ENCODE measurements at regions not wholly inside any gene's neighbourhood (a gene's known extent, or its start where the extent isn't known, plus 50 kb on each side); places are given as distances from the start of the nearest gene placed in this dataset.
"Not testable (repeated sequence)": the region's sequence is repeated elsewhere in the genome, so short reads cannot be mapped to it uniquely, and the experiment has no call there.

DNA sequence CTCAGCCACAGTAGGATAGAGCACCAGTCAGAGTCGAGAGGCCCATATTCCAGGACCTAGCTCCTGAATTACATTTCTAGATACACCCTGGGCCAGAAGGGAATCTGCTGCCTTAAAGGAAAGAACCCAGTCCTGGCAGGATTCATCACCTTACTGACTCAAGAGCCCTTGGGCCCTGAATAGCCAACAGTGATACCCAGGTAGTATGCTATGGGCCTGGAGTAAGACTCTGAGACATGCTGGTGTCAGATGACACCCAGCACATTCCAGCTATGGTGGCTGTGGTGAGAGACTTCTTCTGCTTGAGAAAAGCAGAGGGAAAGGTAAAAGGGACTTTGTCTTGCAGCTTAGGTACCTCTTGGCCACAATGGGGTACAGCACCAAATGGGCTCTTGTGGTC is 192.5 kb downstream of the MSX2 start:
- intact Hi-C loops (cut with micrococcal nuclease); ATAC-seq; BruUV-seq (replicated peaks); H3K9me2 ChIP-seq (replicated peaks; ENCODE audit: low read length); H2AFZ ChIP-seq (ENCODE audit: low read length); H3K27me3 ChIP-seq (ENCODE audit: low read length); H3K79me2 ChIP-seq (ENCODE audit: low read length); H3K4me1 ChIP-seq (ENCODE audit: insufficient read depth, low read length); H3K36me3 ChIP-seq (ENCODE audit: low read depth, low read length); DNase-seq; H3K9ac ChIP-seq (ENCODE audit: low read length); H3F3A ChIP-seq (ENCODE audit: low read length, unreplicated experiment); H4K20me1 ChIP-seq (ENCODE audit: low read length); POLR2A ChIA-PET (ENCODE audit: unreplicated experiment); H3K4me3 ChIP-seq (ENCODE audit: low read length); H3K4me2 ChIP-seq (ENCODE audit: low read length); CTCF ChIA-PET; H3K9me3 ChIP-seq (ENCODE audit: low read length); H3K27ac ChIP-seq (ENCODE audit: low read length): not testable (repeated sequence)

DNA sequence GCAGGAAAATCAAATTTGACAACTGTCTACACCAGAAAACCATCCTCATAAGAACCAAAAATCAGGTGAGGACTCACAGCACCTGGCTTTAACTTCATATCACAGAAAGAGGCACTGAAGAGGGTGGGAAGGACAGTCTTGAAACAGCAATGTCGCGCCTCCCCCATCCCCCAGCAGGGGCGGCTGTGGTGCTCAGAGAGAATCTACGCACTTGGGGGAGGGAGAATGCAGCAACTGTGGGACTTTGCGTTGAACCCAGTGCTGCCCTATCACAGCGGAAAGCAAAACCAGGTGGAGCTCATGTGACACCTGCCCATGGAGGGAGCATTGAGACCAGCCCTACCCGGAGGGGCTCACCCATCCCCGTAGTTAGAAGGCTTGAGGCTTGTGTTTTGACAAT is 191.8 kb downstream of the MSX2 start:
- CTCF ChIA-PET = no interaction called here
- intact Hi-C loops (cut with micrococcal nuclease) = no loop called here
- H3K9me3 ChIP-seq (ENCODE audit: low read length) = no peaks in the 10 kb centered on the region
- no peak overlapping the region for H3K27ac ChIP-seq (ENCODE audit: low read length)
- POLR2A ChIA-PET (ENCODE audit: unreplicated experiment) = no interaction called here
- no TSS peak for BruUV-seq (replicated peaks)
- no peaks in the 10 kb centered on the region for H4K20me1 ChIP-seq (ENCODE audit: low read length)
- H3K9me2 ChIP-seq (replicated peaks; ENCODE audit: low read length) = no peaks in the 10 kb centered on the region
- no peaks in the 10 kb centered on the region for H3K27me3 ChIP-seq (ENCODE audit: low read length)
- no peak overlapping the region for H3K9ac ChIP-seq (ENCODE audit: low read length)
- H3K36me3 ChIP-seq (ENCODE audit: low read depth, low read length) = no peaks in the 10 kb centered on the region
- H3K79me2 ChIP-seq (ENCODE audit: low read length) = no peaks in the 10 kb centered on the region
- no peak overlapping the region for H2AFZ ChIP-seq (ENCODE audit: low read length)
- no peak for DNase-seq
- TF ChIP-seq EZH2phosphoT487 (IDR thresholded peaks at IDR 0.05; ENCODE audit: borderline replicate concordance, low read length) (no peak), EZH2 (IDR thresholded peaks at IDR 0.05; ENCODE audit: low read length, unreplicated experiment) (no peak)
- TF ChIP-seq, protein P1, sequence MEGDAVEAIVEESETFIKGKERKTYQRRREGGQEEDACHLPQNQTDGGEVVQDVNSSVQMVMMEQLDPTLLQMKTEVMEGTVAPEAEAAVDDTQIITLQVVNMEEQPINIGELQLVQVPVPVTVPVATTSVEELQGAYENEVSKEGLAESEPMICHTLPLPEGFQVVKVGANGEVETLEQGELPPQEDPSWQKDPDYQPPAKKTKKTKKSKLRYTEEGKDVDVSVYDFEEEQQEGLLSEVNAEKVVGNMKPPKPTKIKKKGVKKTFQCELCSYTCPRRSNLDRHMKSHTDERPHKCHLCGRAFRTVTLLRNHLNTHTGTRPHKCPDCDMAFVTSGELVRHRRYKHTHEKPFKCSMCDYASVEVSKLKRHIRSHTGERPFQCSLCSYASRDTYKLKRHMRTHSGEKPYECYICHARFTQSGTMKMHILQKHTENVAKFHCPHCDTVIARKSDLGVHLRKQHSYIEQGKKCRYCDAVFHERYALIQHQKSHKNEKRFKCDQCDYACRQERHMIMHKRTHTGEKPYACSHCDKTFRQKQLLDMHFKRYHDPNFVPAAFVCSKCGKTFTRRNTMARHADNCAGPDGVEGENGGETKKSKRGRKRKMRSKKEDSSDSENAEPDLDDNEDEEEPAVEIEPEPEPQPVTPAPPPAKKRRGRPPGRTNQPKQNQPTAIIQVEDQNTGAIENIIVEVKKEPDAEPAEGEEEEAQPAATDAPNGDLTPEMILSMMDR (conservative IDR thresholded peaks at IDR 0.05; ENCODE audit: low read depth, low read length) = no peak
- H3K4me2 ChIP-seq (ENCODE audit: low read length) = no peak overlapping the region
- H3F3A ChIP-seq (ENCODE audit: low read length, unreplicated experiment) = no peaks in the 10 kb centered on the region
- no peak overlapping the region for H3K4me3 ChIP-seq (ENCODE audit: low read length)
- H3K4me1 ChIP-seq (ENCODE audit: insufficient read depth, low read length) = no peaks in the 10 kb centered on the region
- ATAC-seq = no peak

DNA sequence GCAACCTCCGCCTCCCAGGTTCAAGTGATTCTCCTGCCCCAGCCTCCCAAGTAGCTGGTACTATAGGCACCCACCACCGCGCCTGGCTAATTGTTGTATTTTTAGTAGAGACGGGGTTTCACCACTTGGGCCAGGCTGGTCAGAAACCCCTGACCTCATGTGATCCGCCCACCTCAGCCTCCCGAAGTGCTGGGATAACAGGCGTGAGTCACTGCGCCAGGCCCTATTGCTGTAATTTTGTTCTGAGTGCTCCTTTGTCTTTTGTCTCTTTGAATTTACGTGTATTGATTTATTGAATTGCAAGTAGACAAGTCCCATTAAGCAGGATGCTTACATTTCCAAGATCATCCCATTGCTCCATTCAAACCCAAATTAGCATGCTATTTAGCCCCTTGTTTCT is 186.7 kb downstream of the MSX2 start:
- intact Hi-C loops (cut with micrococcal nuclease) = no loop called here
- H3K36me3 ChIP-seq (ENCODE audit: low read depth, low read length) = no peaks in the 10 kb centered on the region
- no peaks in the 10 kb centered on the region for H3K79me2 ChIP-seq (ENCODE audit: low read length)
- H2AFZ ChIP-seq (ENCODE audit: low read length) = no peak overlapping the region
- CTCF ChIA-PET = no interaction called here
- POLR2A ChIA-PET (ENCODE audit: unreplicated experiment) = no interaction called here
- H3K27ac ChIP-seq (ENCODE audit: low read length) = no peak overlapping the region
- no peak overlapping the region for H3K4me2 ChIP-seq (ENCODE audit: low read length)
- BruUV-seq (replicated peaks) = no TSS peak
- H3K27me3 ChIP-seq (ENCODE audit: low read length) = no peaks in the 10 kb centered on the region
- DNase-seq (no peak), ATAC-seq (no peak)
- H3K9me2 ChIP-seq (replicated peaks; ENCODE audit: low read length) = no peaks in the 10 kb centered on the region
- H3K4me3 ChIP-seq (ENCODE audit: low read length) = no peak overlapping the region
- no peaks in the 10 kb centered on the region for H3K4me1 ChIP-seq (ENCODE audit: insufficient read depth, low read length)
- no peaks in the 10 kb centered on the region for H4K20me1 ChIP-seq (ENCODE audit: low read length)
- no peaks in the 10 kb centered on the region for H3K9me3 ChIP-seq (ENCODE audit: low read length)
- TF ChIP-seq EZH2phosphoT487 (IDR thresholded peaks at IDR 0.05; ENCODE audit: borderline replicate concordance, low read length) (no peak), EZH2 (IDR thresholded peaks at IDR 0.05; ENCODE audit: low read length, unreplicated experiment) (no peak)
- TF ChIP-seq, protein P1 (conservative IDR thresholded peaks at IDR 0.05; ENCODE audit: low read depth, low read length) = no peak
- no peak overlapping the region for H3K9ac ChIP-seq (ENCODE audit: low read length)
- H3F3A ChIP-seq (ENCODE audit: low read length, unreplicated experiment) = no peaks in the 10 kb centered on the region
